A673 (cell line): ENCODE measurements at regions not wholly inside any gene's neighbourhood (a gene's known extent, or its start where the extent isn't known, plus 50 kb on each side); places are given as distances from the start of the nearest gene placed in this dataset.

Experiments used
- BruUV-seq: library from RNA; stranded (reverse); fragments of 400-500 nt; replicated peaks from 2 replicates; lab custom pipeline; 2021; lab: Mats Ljungman, UMichigan
- CTCF ChIA-PET: fragments of 300-600 bp; sonication (Branson Sonifier 250); formaldehyde crosslinking; loops from one replicate; lab custom pipeline; 2022; ENCODE audit warnings: antibody characterized with exemption; lab: Charles Lee
- POLR2A ChIA-PET: fragments of 300-600 bp; sonication (Branson Sonifier 250); formaldehyde crosslinking; loops from one replicate; lab custom pipeline; 2022; ENCODE audit warnings: antibody characterized with exemption; ENCODE audit not compliant: low non-redundant PET; lab: Charles Lee
- DNase-seq: peaks from one replicate; pipeline ENCODE4 v3.0.0-alpha.2; 2015; ENCODE audit warnings: low spot score
- H3K27ac ChIP-seq: fragments of 200-600 bp; sonication (generic); 2 replicates; pipeline ENCODE4 v1.5.1; 2016; ENCODE audit warnings: mixed run types, low read depth, mild to moderate bottlenecking, mixed read lengths, antibody characterized with exemption, low read length; ENCODE audit not compliant: poor library complexity, severe bottlenecking
- H3K27me3 ChIP-seq: fragments of 200-600 bp; sonication (generic); replicated peaks from 2 replicates; pipeline ENCODE4 v1.6.1; 2017; ENCODE audit warnings: mixed run types, low read depth, mild to moderate bottlenecking, mixed read lengths, antibody characterized with exemption, low read length; ENCODE audit not compliant: insufficient read depth, poor library complexity
- H3K36me3 ChIP-seq: fragments of 200-600 bp; sonication (generic); 2 replicates; pipeline ENCODE4 v1.6.1; 2016; ENCODE audit warnings: mixed run types, mild to moderate bottlenecking, mixed read lengths, antibody characterized with exemption, low read length; ENCODE audit not compliant: insufficient read depth, poor library complexity, severe bottlenecking
- H3K4me1 ChIP-seq: fragments of 200-600 bp; sonication (generic); 2 replicates; pipeline ENCODE4 v1.6.1; 2017; ENCODE audit warnings: mixed run types, mild to moderate bottlenecking, mixed read lengths, antibody characterized with exemption, low read length; ENCODE audit not compliant: insufficient read depth, poor library complexity, severe bottlenecking
- H3K4me3 ChIP-seq: fragments of 200-600 bp; sonication (generic); 2 replicates; pipeline ENCODE4 v1.5.1; 2016; ENCODE audit warnings: low read depth, mixed run types, mild to moderate bottlenecking, mixed read lengths, low read length; ENCODE audit not compliant: poor library complexity, severe bottlenecking
- H3K9me3 ChIP-seq: fragments of 200-600 bp; sonication (generic); 2 replicates; pipeline ENCODE4 v1.6.1; 2016; ENCODE audit warnings: mixed run types, low read depth, mild to moderate bottlenecking, mixed read lengths, antibody characterized with exemption, low read length; ENCODE audit not compliant: poor library complexity, severe bottlenecking
- EZH2 ChIP-seq: fragments of 200-600 bp; sonication (generic); IDR thresholded peaks from 2 replicates; pipeline ENCODE4 v1.6.1; 2017; ENCODE audit warnings: borderline replicate concordance, low read depth, mild to moderate bottlenecking, mixed read lengths, antibody characterized with exemption, low read length; ENCODE audit not compliant: poor library complexity, severe bottlenecking
- intact Hi-C: fragments of 100-400 bp; cut with micrococcal nuclease; formaldehyde crosslinking; loops from one replicate; pipeline ENCODE4 v1.10.0; 2022; ENCODE audit not compliant: unreplicated experiment
- TF ChIP-seq, protein P1 (sequence below): fragments of 300-800, 200-600 bp; sonication (generic); conservative IDR thresholded peaks from 2 replicates; pipeline ENCODE4 v1.5.1; 2017; ENCODE audit warnings: low read depth, mild to moderate bottlenecking, antibody characterized with exemption, low read length, moderate library complexity, mixed read lengths

DNA sequence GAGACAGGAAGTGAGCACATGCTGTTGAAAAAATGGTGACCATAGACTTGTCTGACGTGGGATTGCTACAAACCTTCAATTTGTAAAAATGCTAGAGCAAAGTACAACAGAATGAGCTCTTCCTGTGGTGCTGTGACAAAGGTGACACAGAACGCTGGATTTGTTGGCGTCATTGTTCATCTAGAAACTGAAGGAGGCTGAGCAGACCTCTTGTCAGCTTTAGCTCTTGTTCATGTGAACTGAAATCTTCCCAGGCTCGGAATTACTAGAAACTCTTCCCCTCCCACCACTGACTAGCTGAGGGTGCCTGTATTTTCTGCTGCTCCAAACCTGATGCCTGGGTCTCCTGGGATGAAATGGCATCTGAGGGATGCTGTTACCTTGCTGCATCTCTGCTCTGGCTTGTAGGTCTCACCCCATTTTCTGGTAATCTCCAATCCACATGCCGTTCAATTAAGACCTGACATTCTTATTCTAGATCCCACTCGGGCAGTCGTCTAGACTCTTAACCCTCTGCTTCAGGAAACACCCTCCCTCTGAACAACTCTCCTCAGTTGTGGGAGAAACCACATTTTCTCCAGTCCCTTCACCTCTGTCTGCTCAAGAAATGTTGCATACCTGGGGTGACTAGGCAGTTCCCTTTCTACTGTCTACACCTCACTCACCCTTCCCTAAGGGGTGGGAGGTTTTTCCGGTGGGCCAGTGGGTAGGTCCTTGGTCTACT is 349.3 kb downstream of the CXCL12 start:
- CTCF ChIA-PET, result no interaction called here
- Histone ChIP-seq H3K36me3 (no peaks in the 10 kb centered on the region), H3K27ac (no peak overlapping the region), H3K9me3 (no peaks in the 10 kb centered on the region), H3K27me3 (no peaks in the 10 kb centered on the region), H3K4me3 (no peak overlapping the region), H3K4me1 (no peaks in the 10 kb centered on the region)
- no TSS peak for BruUV-seq
- intact Hi-C loops, result no loop called here
- POLR2A ChIA-PET, result no interaction called here
- no peak for DNase-seq
- TF ChIP-seq EZH2, result no peak
- TF ChIP-seq, protein P1, sequence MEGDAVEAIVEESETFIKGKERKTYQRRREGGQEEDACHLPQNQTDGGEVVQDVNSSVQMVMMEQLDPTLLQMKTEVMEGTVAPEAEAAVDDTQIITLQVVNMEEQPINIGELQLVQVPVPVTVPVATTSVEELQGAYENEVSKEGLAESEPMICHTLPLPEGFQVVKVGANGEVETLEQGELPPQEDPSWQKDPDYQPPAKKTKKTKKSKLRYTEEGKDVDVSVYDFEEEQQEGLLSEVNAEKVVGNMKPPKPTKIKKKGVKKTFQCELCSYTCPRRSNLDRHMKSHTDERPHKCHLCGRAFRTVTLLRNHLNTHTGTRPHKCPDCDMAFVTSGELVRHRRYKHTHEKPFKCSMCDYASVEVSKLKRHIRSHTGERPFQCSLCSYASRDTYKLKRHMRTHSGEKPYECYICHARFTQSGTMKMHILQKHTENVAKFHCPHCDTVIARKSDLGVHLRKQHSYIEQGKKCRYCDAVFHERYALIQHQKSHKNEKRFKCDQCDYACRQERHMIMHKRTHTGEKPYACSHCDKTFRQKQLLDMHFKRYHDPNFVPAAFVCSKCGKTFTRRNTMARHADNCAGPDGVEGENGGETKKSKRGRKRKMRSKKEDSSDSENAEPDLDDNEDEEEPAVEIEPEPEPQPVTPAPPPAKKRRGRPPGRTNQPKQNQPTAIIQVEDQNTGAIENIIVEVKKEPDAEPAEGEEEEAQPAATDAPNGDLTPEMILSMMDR, result no peak

DNA sequence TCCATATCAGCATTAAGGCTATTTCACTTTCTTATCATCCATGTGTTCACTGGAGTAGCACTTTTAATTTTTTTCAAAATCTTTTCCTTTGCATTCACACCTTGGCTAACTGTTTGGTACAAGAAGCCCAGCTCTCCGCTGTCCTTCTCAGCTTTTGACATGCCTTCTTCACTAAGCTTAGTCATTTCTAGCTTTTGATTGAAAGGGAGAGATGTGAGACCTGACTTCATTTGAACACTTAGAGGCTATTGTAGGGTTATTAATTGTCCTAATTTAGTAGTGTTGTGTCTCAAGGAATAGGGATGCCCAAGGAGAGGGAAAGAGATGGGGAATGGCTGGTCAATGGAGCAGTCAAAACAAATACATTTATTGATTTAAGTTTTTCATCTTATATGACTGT is 350.0 kb downstream of the CXCL12 start:
- H3K9me3 ChIP-seq, result no peaks in the 10 kb centered on the region
- no peaks in the 10 kb centered on the region for H3K27me3 ChIP-seq
- ChIA-PET CTCF (no interaction called here), POLR2A (no interaction called here)
- H3K27ac ChIP-seq, result no peak overlapping the region
- H3K4me3 ChIP-seq, result no peak overlapping the region
- no peak for DNase-seq
- intact Hi-C loops, result no loop called here
- no peak for TF ChIP-seq EZH2
- TF ChIP-seq, protein P1, result no peak
- no TSS peak for BruUV-seq
- H3K36me3 ChIP-seq, result no peaks in the 10 kb centered on the region
- H3K4me1 ChIP-seq, result no peaks in the 10 kb centered on the region

DNA sequence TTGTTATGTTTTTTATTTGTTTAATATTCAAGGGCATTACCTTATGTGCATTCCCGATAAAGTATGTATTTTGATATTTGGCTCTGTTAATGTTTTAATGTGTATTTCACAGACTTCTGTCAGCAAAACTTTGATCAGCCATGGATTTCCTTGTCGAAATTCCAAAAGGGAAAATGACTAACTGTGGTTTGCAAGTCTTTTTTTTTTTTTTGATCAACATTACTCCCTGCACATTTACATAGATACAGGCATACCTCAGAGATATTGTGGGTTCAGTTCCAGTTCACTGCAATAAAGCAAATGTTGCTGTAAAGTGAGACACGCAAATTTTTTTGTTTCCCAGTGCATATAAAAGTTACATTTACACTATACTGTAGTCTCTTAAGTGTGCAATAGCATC is 351.9 kb downstream of the CXCL12 start:
- ChIA-PET CTCF (no interaction called here), POLR2A (no interaction called here)
- no peak for TF ChIP-seq EZH2
- TF ChIP-seq, protein P1, result no peak
- intact Hi-C loops, result no loop called here
- Histone ChIP-seq H3K4me3 (no peak overlapping the region), H3K27ac (no peak overlapping the region), H3K4me1 (no peaks in the 10 kb centered on the region), H3K9me3 (no peaks in the 10 kb centered on the region), H3K36me3 (no peaks in the 10 kb centered on the region), H3K27me3 (no peaks in the 10 kb centered on the region)
- DNase-seq, result no peak
- no TSS peak for BruUV-seq
